Endothelial cell (in vitro differentiated cells): ENCODE measurements at regions not wholly inside any gene's neighbourhood (a gene's known extent, or its start where the extent isn't known, plus 50 kb on each side); places are given as distances from the start of the nearest gene placed in this dataset.

Experiments used
- DNase-seq: peaks from one replicate; pipeline ENCODE4 v3.0.0; 2021; ENCODE audit warnings: low spot score
- H3K27ac Mint-ChIP-seq: one replicate; pipeline ENCODE4 v1.8.0; 2021; ENCODE audit warnings: mixed read lengths, inconsistent platforms; ENCODE audit not compliant: unreplicated experiment
- H3K27me3 Mint-ChIP-seq: one replicate; pipeline ENCODE4 v1.8.0; 2021; ENCODE audit warnings: mild to moderate bottlenecking, moderate library complexity, mixed read lengths, inconsistent platforms; ENCODE audit not compliant: unreplicated experiment
- H3K36me3 Mint-ChIP-seq: one replicate; pipeline ENCODE4 v1.8.0; 2021; ENCODE audit warnings: mild to moderate bottlenecking, low read depth, mixed read lengths, inconsistent platforms; ENCODE audit not compliant: unreplicated experiment
- H3K4me1 Mint-ChIP-seq: one replicate; pipeline ENCODE4 v1.8.0; 2021; ENCODE audit warnings: mild to moderate bottlenecking, mixed read lengths, inconsistent platforms; ENCODE audit not compliant: unreplicated experiment
- H3K4me3 Mint-ChIP-seq: one replicate; pipeline ENCODE4 v1.8.0; 2021; ENCODE audit warnings: mild to moderate bottlenecking, mixed read lengths, inconsistent platforms; ENCODE audit not compliant: unreplicated experiment
- H3K9me3 Mint-ChIP-seq: one replicate; pipeline ENCODE4 v1.8.0; 2021; ENCODE audit warnings: mixed read lengths, inconsistent platforms; ENCODE audit not compliant: unreplicated experiment
- CTCF ChIP-seq: fragments of 200-600 bp; sonication (generic); IDR thresholded peaks from one replicate; pipeline ENCODE4 v1.5.0; 2021; ENCODE audit warnings: antibody characterized with exemption; ENCODE audit not compliant: unreplicated experiment

GRCh38 chr2:111679202-111679601, 204.8 kb downstream of the ANAPC1 start:
- peaks cover 2% of the 10 kb centered on the region for H3K4me1 Mint-ChIP-seq
- H3K4me3 Mint-ChIP-seq, result no peak overlapping the region
- no peaks in the 10 kb centered on the region for H3K9me3 Mint-ChIP-seq
- DNase-seq, result no peak
- no peak for TF ChIP-seq CTCF
- no peak overlapping the region for H3K27ac Mint-ChIP-seq
- no peaks in the 10 kb centered on the region for H3K36me3 Mint-ChIP-seq
- no peaks in the 10 kb centered on the region for H3K27me3 Mint-ChIP-seq

- Mint-ChIP-seq H3K27me3 (no peaks in the 10 kb centered on the region), H3K4me1 (no peaks in the 10 kb centered on the region), H3K9me3 (no peaks in the 10 kb centered on the region), H3K36me3 (no peaks in the 10 kb centered on the region), H3K4me3 (no peak overlapping the region), H3K27ac (no peak overlapping the region)
- TF ChIP-seq CTCF, result no peak
- no peak for DNase-seq
These were observed 199.4 kb downstream of the ANAPC1 start for GRCh38 chr2:111684611-111685010.

- no peaks in the 10 kb centered on the region for H3K36me3 Mint-ChIP-seq
- no peak overlapping the region for H3K4me3 Mint-ChIP-seq
- no peak overlapping the region for H3K27ac Mint-ChIP-seq
- no peak for DNase-seq
- no peaks in the 10 kb centered on the region for H3K9me3 Mint-ChIP-seq
- H3K27me3 Mint-ChIP-seq, result no peaks in the 10 kb centered on the region
- H3K4me1 Mint-ChIP-seq, result no peaks in the 10 kb centered on the region
- no peak for TF ChIP-seq CTCF
These were observed 198.7 kb downstream of the ANAPC1 start for GRCh38 chr2:111685342-111685741.

- no peaks in the 10 kb centered on the region for H3K4me1 Mint-ChIP-seq
- H3K27me3 Mint-ChIP-seq, result no peaks in the 10 kb centered on the region
- H3K27ac Mint-ChIP-seq, result no peak overlapping the region
These were observed 197.0 kb downstream of the ANAPC1 start for GRCh38 chr2:111686994-111687393.

GRCh38 chr2:111687911-111688310, 196.1 kb downstream of the ANAPC1 start:
- Mint-ChIP-seq H3K4me3 (no peak overlapping the region), H3K4me1 (no peaks in the 10 kb centered on the region), H3K36me3 (no peaks in the 10 kb centered on the region), H3K27me3 (no peaks in the 10 kb centered on the region), H3K9me3 (no peaks in the 10 kb centered on the region), H3K27ac (no peak overlapping the region)
- no peak for DNase-seq
- no peak for TF ChIP-seq CTCF

More at GRCh38 chr2:111686994-111687393, 197.0 kb downstream of the ANAPC1 start:
- no peak for TF ChIP-seq CTCF
- Mint-ChIP-seq H3K4me3 (no peak overlapping the region), H3K9me3 (no peaks in the 10 kb centered on the region), H3K36me3 (no peaks in the 10 kb centered on the region)
- no peak for DNase-seq
